Omental fat pad (tissue), 3 donors: ENCODE measurements at regions not wholly inside any gene's neighbourhood (a gene's known extent, or its start where the extent isn't known, plus 50 kb on each side); places are given as distances from the start of the nearest gene placed in this dataset.

Experiments
- ATAC-seq: fragments of 150-250 bp; one replicate; pipeline ENCODE4 v1.9.1; 2016; ENCODE audit warnings: mild to moderate bottlenecking, moderate library complexity; ENCODE audit not compliant: low FRiP score
- DNase-seq: peaks from one replicate; pipeline ENCODE4 v3.0.0-alpha.2; 2019; ENCODE audit warnings: low spot score
- TF ChIP-seq, protein P1 (sequence below), 3 donors: fragments of 450-650 bp; IDR thresholded peaks; one replicate each; pipeline ENCODE4 v1.5.1; 2016 to 2017; ENCODE audit warnings: antibody characterized with exemption in 3 of 3, mild to moderate bottlenecking in 3 of 3, moderate library complexity in 2 of 3

DNA sequence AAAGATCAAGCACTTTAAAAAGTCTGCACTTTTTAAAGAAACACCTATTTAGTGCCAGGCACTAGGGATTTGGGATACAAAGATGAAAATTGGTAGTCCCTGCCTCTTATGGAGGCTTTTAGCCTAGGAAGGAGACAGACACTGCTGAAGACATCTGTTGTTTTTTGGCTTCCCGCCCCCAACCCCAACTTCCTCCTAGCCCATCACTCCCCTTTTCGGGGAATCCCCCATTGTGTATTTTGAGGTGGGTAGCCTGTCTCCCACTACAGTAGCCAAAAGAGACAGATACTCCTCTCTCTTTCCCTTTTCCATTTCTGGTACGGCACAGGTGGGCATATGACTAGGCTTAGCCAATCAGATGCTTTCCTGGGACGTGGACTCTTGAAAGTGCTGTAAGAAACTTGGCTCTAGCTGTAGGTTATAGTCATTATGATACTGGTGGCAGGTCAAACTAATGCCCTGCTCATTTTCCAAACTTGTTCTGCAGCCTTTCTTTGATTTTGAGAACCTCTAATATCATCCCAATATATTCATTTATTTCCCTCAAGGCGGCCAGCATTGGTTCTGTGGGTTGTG is 194.6 kb upstream of the RBPJ start:
- no peak for DNase-seq
- TF ChIP-seq, protein P1, sequence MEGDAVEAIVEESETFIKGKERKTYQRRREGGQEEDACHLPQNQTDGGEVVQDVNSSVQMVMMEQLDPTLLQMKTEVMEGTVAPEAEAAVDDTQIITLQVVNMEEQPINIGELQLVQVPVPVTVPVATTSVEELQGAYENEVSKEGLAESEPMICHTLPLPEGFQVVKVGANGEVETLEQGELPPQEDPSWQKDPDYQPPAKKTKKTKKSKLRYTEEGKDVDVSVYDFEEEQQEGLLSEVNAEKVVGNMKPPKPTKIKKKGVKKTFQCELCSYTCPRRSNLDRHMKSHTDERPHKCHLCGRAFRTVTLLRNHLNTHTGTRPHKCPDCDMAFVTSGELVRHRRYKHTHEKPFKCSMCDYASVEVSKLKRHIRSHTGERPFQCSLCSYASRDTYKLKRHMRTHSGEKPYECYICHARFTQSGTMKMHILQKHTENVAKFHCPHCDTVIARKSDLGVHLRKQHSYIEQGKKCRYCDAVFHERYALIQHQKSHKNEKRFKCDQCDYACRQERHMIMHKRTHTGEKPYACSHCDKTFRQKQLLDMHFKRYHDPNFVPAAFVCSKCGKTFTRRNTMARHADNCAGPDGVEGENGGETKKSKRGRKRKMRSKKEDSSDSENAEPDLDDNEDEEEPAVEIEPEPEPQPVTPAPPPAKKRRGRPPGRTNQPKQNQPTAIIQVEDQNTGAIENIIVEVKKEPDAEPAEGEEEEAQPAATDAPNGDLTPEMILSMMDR (IDR thresholded peaks at IDR 0.05): no peak
- ATAC-seq: no peak

DNA sequence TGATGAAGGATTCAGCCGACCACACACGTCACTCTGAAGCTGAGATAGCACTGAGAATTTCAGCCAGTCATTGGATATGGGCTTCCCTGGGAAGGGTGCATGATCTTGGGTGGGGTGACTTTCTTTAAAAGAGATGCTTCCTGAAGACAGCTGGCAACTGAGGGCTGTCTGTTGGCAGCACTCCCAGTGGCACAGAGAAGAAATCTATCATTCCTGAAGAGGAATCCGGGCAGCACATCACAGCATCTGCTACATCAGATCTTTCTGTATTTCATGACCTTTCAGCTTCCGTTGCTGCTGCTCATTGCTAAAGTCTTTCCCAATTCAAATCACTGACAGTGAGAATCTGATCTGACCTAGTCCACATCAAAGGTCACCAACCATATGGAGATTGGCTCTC is 193.8 kb upstream of the RBPJ start:
- ATAC-seq: no peak
- no peak for DNase-seq
- TF ChIP-seq, protein P1 (IDR thresholded peaks at IDR 0.05): no peak

DNA sequence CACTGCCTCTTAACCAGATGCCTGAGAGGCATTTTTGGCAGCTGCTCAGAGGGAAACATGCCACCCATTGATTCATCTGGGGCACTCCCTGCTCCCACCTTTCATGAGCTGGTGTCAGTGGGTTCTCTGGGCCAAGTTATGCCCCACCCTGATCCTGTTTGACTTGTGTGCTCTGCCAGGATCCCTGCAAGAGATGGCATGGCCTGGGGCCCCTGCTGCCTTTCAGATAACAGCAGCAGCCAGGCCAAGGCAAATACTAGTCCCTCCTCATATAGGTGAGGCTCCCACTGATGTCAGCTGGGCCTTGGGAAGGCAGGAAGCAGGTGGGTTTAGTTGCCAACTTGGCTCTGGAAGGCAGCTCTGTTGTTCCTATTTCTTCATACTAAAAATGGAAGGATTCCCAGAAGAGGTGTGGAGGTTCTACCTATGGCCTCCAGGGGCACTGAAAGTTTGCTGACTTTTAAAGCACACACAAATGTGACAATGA is 192.9 kb upstream of the RBPJ start:
- no peak for DNase-seq
- ATAC-seq: peak; percentile 67
- TF ChIP-seq, protein P1 (IDR thresholded peaks at IDR 0.05): no peak

DNA sequence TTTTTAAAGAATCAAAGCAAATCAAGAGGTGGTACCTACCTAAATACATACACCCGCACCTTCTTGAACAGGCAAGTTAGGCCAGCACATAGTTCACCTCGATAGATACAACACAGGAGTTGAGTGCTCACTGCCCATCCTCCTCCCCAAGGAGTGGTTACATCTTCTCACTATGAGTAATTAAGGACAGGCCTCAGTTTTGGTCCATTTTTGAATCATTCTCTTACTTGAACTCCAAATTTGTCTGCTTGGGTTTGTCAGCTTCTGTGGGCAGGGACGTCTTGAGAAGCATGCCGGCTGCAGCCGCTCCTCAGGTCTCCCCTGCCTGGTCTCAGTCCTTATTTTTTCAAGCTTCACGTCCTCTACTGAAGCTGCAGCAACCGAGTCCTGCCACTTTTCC is 190.6 kb upstream of the RBPJ start:
- DNase-seq: no peak
- TF ChIP-seq, protein P1 (IDR thresholded peaks at IDR 0.05): no peak
- no peak for ATAC-seq

DNA sequence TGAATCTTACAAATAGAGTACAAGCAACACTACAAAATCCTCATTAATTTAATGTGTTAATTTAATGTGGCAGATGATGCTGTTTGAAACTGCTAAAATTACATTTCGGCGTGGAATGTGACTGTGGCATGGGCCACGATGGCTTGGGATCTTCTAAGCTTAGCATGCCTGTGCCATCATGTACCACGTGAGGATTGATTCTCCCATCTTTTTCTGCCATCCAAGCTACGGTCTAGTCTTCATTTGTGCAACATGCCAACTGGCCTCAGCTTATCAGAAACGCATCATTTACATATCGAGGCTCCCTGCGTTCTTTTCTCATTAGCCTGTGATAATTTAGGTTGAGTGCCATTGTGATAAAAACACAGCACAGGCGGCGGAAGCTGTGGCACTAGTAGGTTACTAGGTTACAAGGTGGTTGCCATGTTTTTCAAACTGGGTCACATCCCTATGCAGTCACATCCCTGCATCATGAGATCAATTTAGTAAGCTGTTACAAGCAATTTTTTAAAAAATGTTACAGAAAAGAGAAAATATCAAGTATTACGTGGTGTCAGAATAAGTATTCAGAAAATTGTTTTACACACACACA is 189.9 kb upstream of the RBPJ start:
- no peak for DNase-seq
- TF ChIP-seq, protein P1 (IDR thresholded peaks at IDR 0.05): no peak
- no peak for ATAC-seq

DNA sequence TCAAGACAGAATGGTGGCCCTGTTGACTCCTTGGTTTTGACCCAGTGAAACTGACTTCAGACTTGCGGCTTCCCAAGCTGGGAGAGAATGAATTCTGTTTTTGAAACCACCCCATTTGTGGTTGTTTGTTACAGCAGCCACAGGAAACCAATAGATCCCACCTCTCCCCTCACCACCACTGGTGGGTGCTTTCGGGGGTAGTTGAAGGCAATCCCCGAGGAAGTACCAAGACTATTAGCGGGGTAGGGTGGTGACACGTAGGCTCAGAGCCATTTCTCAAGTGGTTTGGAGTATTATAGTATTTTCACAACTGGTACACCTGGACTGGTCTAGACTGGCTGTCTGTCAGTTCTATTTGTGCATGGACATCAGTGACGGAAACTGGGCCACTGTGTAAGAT is 189.1 kb upstream of the RBPJ start:
- no peak for DNase-seq
- TF ChIP-seq, protein P1 (IDR thresholded peaks at IDR 0.05): no peak
- ATAC-seq: no peak

DNA sequence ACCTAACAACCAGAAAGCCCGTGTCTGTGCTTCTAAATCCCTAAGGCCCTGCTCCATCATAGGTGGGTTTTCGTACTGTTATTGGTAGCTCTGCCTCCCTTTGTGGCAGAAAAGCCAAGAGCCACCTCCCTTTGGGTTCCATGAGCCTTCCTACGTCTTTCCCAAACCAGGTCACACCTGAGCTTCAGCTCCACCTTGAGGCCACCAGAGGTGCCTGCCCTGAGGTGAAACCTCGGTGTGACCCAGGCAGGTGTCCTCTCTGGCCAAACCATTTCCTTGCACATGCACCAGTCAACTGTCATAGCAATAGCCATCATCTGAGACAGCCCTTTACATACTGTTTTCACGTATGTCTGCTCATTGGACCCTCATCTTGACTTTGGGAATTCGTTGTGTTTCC is 188.0 kb upstream of the RBPJ start:
- no peak for ATAC-seq
- TF ChIP-seq, protein P1 (IDR thresholded peaks at IDR 0.05): no peak
- no peak for DNase-seq
